GM12878 (cell line): ENCODE measurements at regions not wholly inside any gene's neighbourhood (a gene's known extent, or its start where the extent isn't known, plus 50 kb on each side); places are given as distances from the start of the nearest gene placed in this dataset.

Experiments
- ATAC-seq: fragments of 200-7000 bp; cut with Tn5 transposase; 3 replicates; pipeline ENCODE4 v1.9.1; 2020; ENCODE audit warnings: mild to moderate bottlenecking, moderate library complexity
- BruUV-seq: library from RNA; stranded (reverse); fragments of 400-500 nt; replicated peaks from 2 replicates; lab custom pipeline; 2021; lab: Mats Ljungman, UMichigan
- CTCF ChIA-PET: fragments of 300-600 bp; sonication (Branson Sonifier 250); formaldehyde crosslinking; extraction: SDS; loops from one replicate; lab custom pipeline; 2021; ENCODE audit warnings: inconsistent platforms; lab: Yijun Ruan, JAX
- POLR2A ChIA-PET: fragments of 350-600 bp; formaldehyde crosslinking; extraction: SDS; loops from one replicate; lab custom pipeline; 2021; ENCODE audit warnings: inconsistent platforms; lab: Charles Lee
- RAD21 ChIA-PET: fragments of 300-600 bp; sonication (Branson Sonifier 250); formaldehyde crosslinking; loops from one replicate; lab custom pipeline; 2023; ENCODE audit warnings: antibody characterized with exemption; ENCODE audit not compliant: unreplicated experiment; lab: Charles Lee
- SMC1A ChIA-PET: fragments of 300-600 bp; sonication (Branson Sonifier 250); formaldehyde crosslinking; loops from one replicate; lab custom pipeline; 2023; ENCODE audit not compliant: unreplicated experiment, uncharacterized antibody; lab: Charles Lee
- DNase-seq: peaks from one replicate; pipeline ENCODE4 v3.0.0-alpha.2; 2011; ENCODE audit warnings: low read depth, low spot score
- FAIRE-seq: peaks from 3 replicates; lab custom pipeline; 2011; peaks lifted over from hg19 to GRCh38; lab: Jason Lieb, UNC
- H2AFZ ChIP-seq: 2 replicates; pipeline ENCODE4 v1.6.0; 2011; ENCODE audit warnings: low read depth, low read length, control low read depth; ENCODE audit not compliant: control insufficient read depth
- H3K27ac ChIP-seq: 2 replicates; pipeline ENCODE4 v1.5.1; 2011; ENCODE audit warnings: control low read depth; ENCODE audit not compliant: control insufficient read depth, insufficient read depth
- H3K27me3 ChIP-seq, 2 experiments: replicated peaks in 1 of 2; 2 replicates each; pipeline versions ENCODE4 v1.6.0 to v1.6.1; 2011; ENCODE audit warnings: low read length in 1 of 2; ENCODE audit not compliant: control insufficient read depth in 2 of 2, insufficient read depth in 2 of 2
- H3K36me3 ChIP-seq, 2 experiments: 2 replicates each; pipeline ENCODE4 v1.5.1; 2011; ENCODE audit warnings: low read length in 1 of 2; ENCODE audit not compliant: control insufficient read depth in 2 of 2, insufficient read depth in 2 of 2
- H3K4me1 ChIP-seq: 2 replicates; pipeline ENCODE4 v1.6.1; 2011; ENCODE audit warnings: mild to moderate bottlenecking, low read length, moderate library complexity, mixed read lengths; ENCODE audit not compliant: control insufficient read depth, insufficient read depth
- H3K4me2 ChIP-seq: 2 replicates; pipeline ENCODE4 v1.6.0; 2011; ENCODE audit warnings: control low read depth; ENCODE audit not compliant: control insufficient read depth, insufficient read depth
- H3K4me3 ChIP-seq: fragments of 200-600 bp; sonication (generic); 2 replicates; pipeline ENCODE4 v1.5.1; 2016
- H3K79me2 ChIP-seq: 2 replicates; pipeline ENCODE4 v1.6.0; 2011; ENCODE audit warnings: low read length; ENCODE audit not compliant: control insufficient read depth, insufficient read depth
- H3K9ac ChIP-seq: 2 replicates; pipeline ENCODE4 v1.8.0; 2011; ENCODE audit warnings: low read length, control low read depth, mixed read lengths; ENCODE audit not compliant: control insufficient read depth, insufficient read depth
- H3K9me3 ChIP-seq: replicated peaks from 3 replicates; pipeline ENCODE4 v1.5.1; 2011; ENCODE audit warnings: mild to moderate bottlenecking, low read length; ENCODE audit not compliant: control insufficient read depth, insufficient read depth
- H4K20me1 ChIP-seq: 2 replicates; pipeline ENCODE4 v1.6.0; 2011; ENCODE audit not compliant: control insufficient read depth, insufficient read depth
- CHD4 ChIP-seq: fragments of 200-600 bp; sonication (generic); IDR thresholded peaks from 2 replicates; pipeline ENCODE4 v1.6.1; 2016; ENCODE audit warnings: mild to moderate bottlenecking
- EED ChIP-seq: sonication (generic); IDR thresholded peaks from 2 replicates; pipeline ENCODE4 v1.6.1; 2016; ENCODE audit warnings: antibody characterized with exemption, low read depth
- WGBS: methylation state at CpG from one replicate; pipeline ENCODE4 v1.1.6; 2016; ENCODE audit warnings: low lambda C conversion rate; ENCODE audit not compliant: insufficient replicate concordance, insufficient coverage; ENCODE audit errors: missing lambda C conversion rate; 5-methylcytosine and 5-hydroxymethylcytosine counted together
- in situ Hi-C: fragments of 300-500 bp; cut with MboI; formaldehyde crosslinking; loops from 9 replicates; pipeline ENCODE4 v1.14.3; 2018; ENCODE audit warnings: mixed read lengths
- intact Hi-C: fragments of 100-400 bp; cut with micrococcal nuclease; formaldehyde crosslinking; loops from one replicate; pipeline ENCODE4 v1.14.2; 2022; ENCODE audit not compliant: unreplicated experiment
- TF ChIP-seq, protein P1 (sequence below): fragments of 450-650 bp; formaldehyde crosslinking; IDR thresholded peaks from 2 replicates; pipeline ENCODE4 v1.4.0; 2020; ENCODE audit warnings: mild to moderate bottlenecking, moderate library complexity
- TF ChIP-seq, protein P2 (sequence below): fragments of 150-350 bp; IDR thresholded peaks from 2 replicates; pipeline ENCODE4 v1.6.1; 2014; ENCODE audit warnings: mild to moderate bottlenecking, low read depth, low read length

DNA sequence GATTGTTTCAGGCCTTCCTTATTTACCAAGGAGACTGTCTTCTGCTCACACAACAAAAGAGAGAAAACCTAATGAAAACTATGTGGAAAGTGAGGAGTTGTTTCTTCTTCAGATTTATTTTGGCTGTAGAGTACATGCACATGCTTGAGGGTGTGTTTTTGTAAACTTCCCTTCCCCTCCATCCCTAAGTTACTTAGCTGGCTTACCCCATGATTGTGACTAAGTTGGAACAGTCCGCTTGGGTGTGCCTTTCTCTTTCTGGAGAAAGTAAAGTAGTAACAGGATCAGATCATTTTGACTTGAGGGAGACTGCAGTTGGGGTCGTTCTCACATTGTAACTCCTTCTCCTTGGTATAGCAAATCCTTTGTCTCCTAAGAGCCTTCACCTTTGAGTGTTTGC lies 155.9 kb downstream of the RTL9 start:
- Histone ChIP-seq H3K4me1 (no peaks in the 10 kb centered on the region), H3K9ac (no peak overlapping the region), H3K79me2 (no peaks in the 10 kb centered on the region), H3K9me3 (no peaks in the 10 kb centered on the region; the same call in 2 of the 3 replicates), H2AFZ (no peak overlapping the region), H3K4me2 (no peak overlapping the region), H3K27me3 (no peaks in the 10 kb centered on the region), H3K27ac (no peak overlapping the region), H4K20me1 (no peaks in the 10 kb centered on the region), H3K4me3 (no peak overlapping the region), H3K36me3 (no peaks in the 10 kb centered on the region)
- SMC1A ChIA-PET: no interaction called here
- CTCF ChIA-PET: no interaction called here
- TF ChIP-seq, protein P1, sequence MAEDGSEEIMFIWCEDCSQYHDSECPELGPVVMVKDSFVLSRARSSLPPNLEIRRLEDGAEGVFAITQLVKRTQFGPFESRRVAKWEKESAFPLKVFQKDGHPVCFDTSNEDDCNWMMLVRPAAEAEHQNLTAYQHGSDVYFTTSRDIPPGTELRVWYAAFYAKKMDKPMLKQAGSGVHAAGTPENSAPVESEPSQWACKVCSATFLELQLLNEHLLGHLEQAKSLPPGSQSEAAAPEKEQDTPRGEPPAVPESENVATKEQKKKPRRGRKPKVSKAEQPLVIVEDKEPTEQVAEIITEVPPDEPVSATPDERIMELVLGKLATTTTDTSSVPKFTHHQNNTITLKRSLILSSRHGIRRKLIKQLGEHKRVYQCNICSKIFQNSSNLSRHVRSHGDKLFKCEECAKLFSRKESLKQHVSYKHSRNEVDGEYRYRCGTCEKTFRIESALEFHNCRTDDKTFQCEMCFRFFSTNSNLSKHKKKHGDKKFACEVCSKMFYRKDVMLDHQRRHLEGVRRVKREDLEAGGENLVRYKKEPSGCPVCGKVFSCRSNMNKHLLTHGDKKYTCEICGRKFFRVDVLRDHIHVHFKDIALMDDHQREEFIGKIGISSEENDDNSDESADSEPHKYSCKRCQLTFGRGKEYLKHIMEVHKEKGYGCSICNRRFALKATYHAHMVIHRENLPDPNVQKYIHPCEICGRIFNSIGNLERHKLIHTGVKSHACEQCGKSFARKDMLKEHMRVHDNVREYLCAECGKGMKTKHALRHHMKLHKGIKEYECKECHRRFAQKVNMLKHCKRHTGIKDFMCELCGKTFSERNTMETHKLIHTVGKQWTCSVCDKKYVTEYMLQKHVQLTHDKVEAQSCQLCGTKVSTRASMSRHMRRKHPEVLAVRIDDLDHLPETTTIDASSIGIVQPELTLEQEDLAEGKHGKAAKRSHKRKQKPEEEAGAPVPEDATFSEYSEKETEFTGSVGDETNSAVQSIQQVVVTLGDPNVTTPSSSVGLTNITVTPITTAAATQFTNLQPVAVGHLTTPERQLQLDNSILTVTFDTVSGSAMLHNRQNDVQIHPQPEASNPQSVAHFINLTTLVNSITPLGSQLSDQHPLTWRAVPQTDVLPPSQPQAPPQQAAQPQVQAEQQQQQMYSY: no peak
- no peak for TF ChIP-seq EED
- no peak for TF ChIP-seq CHD4
- TF ChIP-seq, protein P2, sequence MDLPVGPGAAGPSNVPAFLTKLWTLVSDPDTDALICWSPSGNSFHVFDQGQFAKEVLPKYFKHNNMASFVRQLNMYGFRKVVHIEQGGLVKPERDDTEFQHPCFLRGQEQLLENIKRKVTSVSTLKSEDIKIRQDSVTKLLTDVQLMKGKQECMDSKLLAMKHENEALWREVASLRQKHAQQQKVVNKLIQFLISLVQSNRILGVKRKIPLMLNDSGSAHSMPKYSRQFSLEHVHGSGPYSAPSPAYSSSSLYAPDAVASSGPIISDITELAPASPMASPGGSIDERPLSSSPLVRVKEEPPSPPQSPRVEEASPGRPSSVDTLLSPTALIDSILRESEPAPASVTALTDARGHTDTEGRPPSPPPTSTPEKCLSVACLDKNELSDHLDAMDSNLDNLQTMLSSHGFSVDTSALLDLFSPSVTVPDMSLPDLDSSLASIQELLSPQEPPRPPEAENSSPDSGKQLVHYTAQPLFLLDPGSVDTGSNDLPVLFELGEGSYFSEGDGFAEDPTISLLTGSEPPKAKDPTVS: no peak
- RAD21 ChIA-PET: no interaction called here
- no peak for FAIRE-seq
- no peak for DNase-seq
- intact Hi-C loops (no loop called here), in situ Hi-C loops (no loop called here)
- POLR2A ChIA-PET: no interaction called here
- BruUV-seq: no TSS peak
- ATAC-seq: no peak
- 0% methylated on average over 2 of the region's 2 CpGs for WGBS
